HG03280 (cell line): ENCODE measurements at regions not wholly inside any gene's neighbourhood (a gene's known extent, or its start where the extent isn't known, plus 50 kb on each side); places are given as distances from the start of the nearest gene placed in this dataset.

ENCODE experiments used
- ATAC-seq: cut with Tn5 transposase; IDR thresholded peaks from one replicate; pipeline ENCODE4 v1.9.1; 2021; ENCODE audit warnings: mild to moderate bottlenecking, moderate library complexity; ENCODE audit not compliant: unreplicated experiment

- no peak for ATAC-seq
Measured at GRCh38 chr13:34762312-34762711, 179.8 kb upstream of the NBEA start.

DNA sequence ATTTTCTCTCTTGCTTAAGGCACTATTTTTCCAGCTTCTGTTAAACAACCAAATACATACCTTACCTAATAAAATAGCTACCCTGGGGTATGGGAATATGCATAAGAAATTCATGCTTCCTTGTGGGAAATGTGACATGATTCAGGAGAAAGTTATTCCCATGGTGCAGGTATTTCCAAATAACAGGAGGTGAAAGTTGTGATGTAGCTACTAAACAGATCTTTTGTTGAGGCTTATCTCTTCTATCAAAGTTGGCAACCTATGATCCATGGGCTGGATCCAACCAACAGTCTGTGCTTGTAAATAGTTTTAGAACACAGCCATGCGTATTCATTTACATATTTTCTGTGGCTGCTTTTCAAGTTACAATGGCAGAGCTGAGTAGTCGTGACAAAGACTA is 177.8 kb upstream of the NBEA start:
- no peak for ATAC-seq

GRCh38 chr13:34765446-34766180 is 176.5 kb upstream of the NBEA start:
- no peak for ATAC-seq

DNA sequence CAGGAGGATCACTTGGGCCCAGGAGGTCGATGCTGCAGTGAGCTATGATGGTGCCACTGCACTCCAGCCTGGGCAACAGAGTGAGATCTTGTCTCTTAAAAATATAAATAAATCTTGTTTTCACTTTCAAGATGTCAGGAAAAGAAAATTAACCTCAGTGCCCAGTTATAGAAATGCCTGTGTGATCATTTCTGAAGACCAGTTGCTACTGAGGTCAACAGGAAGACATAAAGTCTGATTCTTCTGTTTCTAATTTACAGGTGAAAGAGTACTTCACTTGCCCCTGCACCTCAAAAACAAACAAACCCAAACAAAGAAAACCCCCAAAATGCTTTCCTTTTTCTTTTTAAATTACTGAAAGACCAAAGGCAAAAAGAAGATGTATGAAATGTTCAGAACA is 174.3 kb upstream of the NBEA start:
- no peak for ATAC-seq

GRCh38 chr13:34772206-34772605 is 169.9 kb upstream of the NBEA start:
- ATAC-seq, result no peak

GRCh38 chr13:34772881-34773280 is 169.2 kb upstream of the NBEA start:
- no peak for ATAC-seq

- ATAC-seq, result no peak
Measured at GRCh38 chr13:34776390-34776981, 165.6 kb upstream of the NBEA start.

GRCh38 chr13:34777089-34777913 is 164.8 kb upstream of the NBEA start:
- no peak for ATAC-seq

GRCh38 chr13:34777914-34778303 is 164.2 kb upstream of the NBEA start:
- no peak for ATAC-seq

DNA sequence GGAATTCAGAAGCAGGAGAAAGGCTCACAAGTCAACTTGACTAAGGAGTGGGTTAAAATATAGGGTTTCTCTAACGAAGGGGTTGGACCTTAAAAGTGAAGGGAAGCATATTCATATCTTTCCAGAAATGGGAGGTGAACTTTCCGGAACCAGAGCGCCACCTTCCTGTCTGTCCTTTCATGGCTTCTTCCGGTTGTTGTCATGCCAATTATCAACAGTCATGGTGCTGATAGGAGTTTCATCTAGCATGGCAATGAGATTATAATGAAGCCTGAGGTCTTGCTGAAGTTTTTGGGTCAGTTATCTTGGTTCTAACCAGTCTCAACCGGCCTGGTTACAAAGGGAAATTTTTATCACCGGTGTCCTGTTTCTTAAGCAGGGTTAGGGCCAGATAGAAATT is 162.9 kb upstream of the NBEA start:
- ATAC-seq, result no peak

DNA sequence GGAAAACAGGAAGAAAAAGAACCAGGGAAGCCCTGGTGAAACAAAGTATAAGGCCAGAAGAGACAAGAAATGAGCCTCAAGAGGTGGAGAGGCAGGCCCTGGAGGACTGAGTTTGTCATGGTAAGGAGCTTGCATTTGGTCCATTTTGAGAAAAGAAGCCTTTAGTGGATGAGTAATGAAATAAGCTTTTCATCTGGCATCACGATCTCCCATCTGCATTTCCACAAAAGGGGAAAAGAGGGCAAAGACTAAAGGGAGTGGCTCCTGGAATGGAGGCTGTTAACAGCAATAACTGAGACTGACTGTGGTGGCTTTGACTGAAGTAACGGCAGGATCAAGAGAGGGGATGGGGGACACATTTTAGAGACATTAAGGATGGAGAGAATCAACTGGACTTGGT is 148.8 kb upstream of the NBEA start:
- ATAC-seq, result no peak

GRCh38 chr13:34803756-34804155 is 138.3 kb upstream of the NBEA start:
- ATAC-seq, result no peak

- no peak for ATAC-seq
Measured at GRCh38 chr13:34805347-34805746, 136.7 kb upstream of the NBEA start.

DNA sequence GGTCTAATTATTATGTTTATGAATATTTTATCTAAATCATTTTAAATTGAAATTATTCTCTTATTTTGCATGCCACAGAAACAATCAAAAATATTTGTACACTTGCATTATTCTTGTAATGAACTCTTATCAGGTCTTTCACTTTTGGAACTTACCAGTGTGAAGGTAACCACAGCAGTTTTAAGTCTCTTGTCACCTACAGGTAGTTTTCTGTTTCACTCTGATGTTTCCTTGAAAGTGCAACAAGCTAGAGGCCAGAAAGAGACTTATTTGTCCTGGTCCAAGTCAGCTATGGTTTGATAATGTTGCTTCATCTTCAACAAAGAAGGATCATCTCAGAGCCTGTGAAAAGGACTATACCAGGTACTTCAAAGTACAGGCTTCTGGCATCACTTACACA is 133.4 kb upstream of the NBEA start:
- ATAC-seq, result no peak

DNA sequence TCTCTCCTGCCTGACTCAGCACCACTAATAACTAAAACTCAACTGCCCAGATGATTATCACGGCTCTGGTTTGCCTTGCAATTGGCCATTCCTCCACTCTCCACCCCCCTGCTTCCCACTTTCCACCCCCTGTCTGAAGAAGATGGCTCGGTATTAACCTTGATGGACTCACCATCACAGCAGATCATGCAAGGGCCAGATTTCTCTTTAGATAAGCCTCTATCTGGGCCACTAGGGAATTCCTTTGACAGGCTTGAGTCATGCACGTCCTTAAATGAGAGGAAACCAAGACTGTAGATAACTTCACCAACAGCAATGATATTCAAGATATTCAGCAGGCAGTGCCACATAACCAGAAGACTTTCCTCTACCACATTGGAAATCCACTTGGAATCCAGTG is 131.1 kb upstream of the NBEA start:
- ATAC-seq, result no peak

- ATAC-seq, result no peak
Measured at GRCh38 chr13:34815526-34815925, 126.5 kb upstream of the NBEA start.

DNA sequence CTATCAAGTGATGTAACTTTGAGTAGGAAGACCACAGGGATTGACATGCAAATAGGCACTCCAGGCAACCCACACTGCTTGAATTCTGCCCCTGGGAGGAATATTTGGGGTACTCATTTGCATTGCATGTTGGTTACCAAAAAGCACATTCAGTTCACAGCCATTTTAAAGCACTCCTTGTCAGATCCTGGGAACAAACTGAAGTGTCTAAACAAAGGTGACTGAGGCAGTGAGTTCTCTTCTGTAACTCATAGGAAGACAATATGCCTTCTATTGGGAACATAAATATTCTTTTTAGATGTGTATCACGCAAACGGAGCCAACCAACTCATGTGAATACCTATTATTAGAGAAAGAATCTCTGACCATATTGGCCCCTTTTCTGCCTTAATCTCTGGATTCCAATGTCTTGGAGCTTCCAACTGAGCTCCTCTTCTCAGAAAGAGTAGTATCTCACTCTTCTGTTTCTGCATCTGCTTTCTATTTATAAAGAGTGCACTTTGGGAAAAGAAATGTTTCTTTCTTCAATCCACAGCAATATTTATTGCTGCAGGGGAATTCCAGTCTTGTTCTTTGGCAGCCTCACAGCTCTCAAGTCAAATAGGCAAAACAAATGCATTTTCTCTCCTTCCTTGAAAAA is 125.7 kb upstream of the NBEA start:
- no peak for ATAC-seq

DNA sequence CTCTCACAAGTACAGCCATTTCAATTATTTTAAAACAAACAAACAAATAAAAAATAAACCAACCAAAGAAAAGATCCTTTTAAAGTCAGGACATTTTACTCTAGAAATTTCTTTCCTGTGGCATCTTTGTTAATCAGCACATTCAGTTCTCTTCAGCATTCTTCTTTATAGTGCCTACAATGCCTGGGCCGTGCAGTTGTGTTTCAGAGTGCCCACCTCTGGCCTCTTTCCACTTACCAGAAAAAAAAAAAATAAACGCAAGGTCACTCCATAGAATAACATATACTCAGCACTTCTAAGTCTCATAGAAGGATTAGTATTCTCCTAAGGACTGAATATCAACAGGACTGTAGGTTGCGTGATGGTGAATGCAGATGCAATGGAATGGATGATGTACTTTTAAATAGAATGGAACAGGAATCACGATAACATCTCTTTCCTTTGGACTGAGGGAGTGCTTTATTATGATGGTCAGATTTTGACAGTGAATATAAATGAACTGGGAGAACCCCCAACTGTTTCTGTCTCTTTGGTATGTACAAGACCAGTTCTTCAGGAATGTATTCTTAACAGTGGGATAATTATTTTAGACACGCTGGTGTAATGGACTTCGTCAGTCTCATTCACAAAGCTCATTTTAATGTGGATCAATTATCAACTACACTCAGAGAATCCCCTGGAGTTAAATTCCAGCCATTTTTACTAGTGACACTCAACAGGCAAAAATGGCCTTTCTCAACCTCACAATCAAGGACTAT is 125.0 kb upstream of the NBEA start:
- no peak for ATAC-seq

- no peak for ATAC-seq
Measured at GRCh38 chr13:34822650-34823049, 119.4 kb upstream of the NBEA start.

- no peak for ATAC-seq
Measured at GRCh38 chr13:34826432-34826831, 115.6 kb upstream of the NBEA start.
